Keratinocyte (primary cell): ENCODE measurements at regions not wholly inside any gene's neighbourhood (a gene's known extent, or its start where the extent isn't known, plus 50 kb on each side); places are given as distances from the start of the nearest gene placed in this dataset.

Experiments used
- DNase-seq: peaks from one replicate; pipeline ENCODE4 v3.0.0-alpha.2; 2011; ENCODE audit warnings: low read depth, missing footprints, low spot score
- FAIRE-seq: peaks from 2 replicates; lab custom pipeline; 2011; peaks lifted over from hg19 to GRCh38; lab: Jason Lieb, UNC
- H2AFZ ChIP-seq: 2 replicates; pipeline ENCODE4 v1.6.0; 2012; ENCODE audit warnings: low read length, control low read depth, inconsistent platforms; ENCODE audit not compliant: control insufficient read depth
- H3K27ac ChIP-seq: 2 replicates; pipeline ENCODE4 v1.5.1; 2011; ENCODE audit warnings: low read length; ENCODE audit not compliant: control insufficient read depth, insufficient read depth
- H3K27me3 ChIP-seq: 3 replicates; pipeline ENCODE4 v1.6.0; 2011; ENCODE audit warnings: low read length; ENCODE audit not compliant: control insufficient read depth, insufficient read depth; ENCODE audit errors: extremely low read depth
- H3K36me3 ChIP-seq, 2 experiments: 2 replicates in 1 of 2; 3 replicates in 1 of 2; pipeline ENCODE4 v1.5.1; 2011; ENCODE audit warnings: low read length in 2 of 2, mild to moderate bottlenecking in 1 of 2; ENCODE audit not compliant: control insufficient read depth in 2 of 2, insufficient read depth in 2 of 2; ENCODE audit errors: extremely low read depth in 1 of 2
- H3K4me1 ChIP-seq: 3 replicates; pipeline ENCODE4 v1.5.1; 2011; ENCODE audit warnings: low read length; ENCODE audit not compliant: control insufficient read depth, insufficient read depth; ENCODE audit errors: extremely low read depth
- H3K4me2 ChIP-seq: 3 replicates; pipeline ENCODE4 v1.6.0; 2011; ENCODE audit warnings: low read depth, low read length; ENCODE audit not compliant: control insufficient read depth, insufficient read depth; ENCODE audit errors: extremely low read depth
- H3K4me3 ChIP-seq, 3 experiments: fragments of 200-600 bp in 1 of 3; sonication (generic) in 1 of 3; 2 replicates in 2 of 3; 3 replicates in 1 of 3; pipeline ENCODE4 v1.5.1; 2011 to 2016; ENCODE audit warnings: low read length in 3 of 3, mild to moderate bottlenecking in 3 of 3, control low read depth in 2 of 3, inconsistent platforms in 1 of 3, low read depth in 1 of 3, mixed read lengths in 1 of 3, mixed run types in 1 of 3, moderate library complexity in 1 of 3; ENCODE audit not compliant: control insufficient read depth in 2 of 3, insufficient read depth in 2 of 3; ENCODE audit errors: extremely low read depth in 1 of 3
- H3K79me2 ChIP-seq: 2 replicates; pipeline ENCODE4 v1.6.0; 2012; ENCODE audit warnings: low read length; ENCODE audit not compliant: control insufficient read depth, insufficient read depth
- H3K9ac ChIP-seq: 3 replicates; pipeline ENCODE4 v1.6.0; 2011; ENCODE audit warnings: low read length; ENCODE audit not compliant: control insufficient read depth, insufficient read depth; ENCODE audit errors: extremely low read depth
- H3K9me1 ChIP-seq: 3 replicates; pipeline ENCODE4 v1.6.0; 2011; ENCODE audit warnings: low read length; ENCODE audit not compliant: control insufficient read depth, insufficient read depth; ENCODE audit errors: extremely low read depth
- H3K9me3 ChIP-seq: 2 replicates; pipeline ENCODE4 v1.5.1; 2012; ENCODE audit warnings: low read depth, low read length; ENCODE audit not compliant: control insufficient read depth
- H4K20me1 ChIP-seq: 3 replicates; pipeline ENCODE4 v1.6.0; 2011; ENCODE audit warnings: low read length; ENCODE audit not compliant: control insufficient read depth, insufficient read depth; ENCODE audit errors: extremely low read depth
- CTCF ChIP-seq, 3 experiments: IDR thresholded peaks in 1 of 3; conservative IDR thresholded peaks in 1 of 3; optimal IDR thresholded peaks in 1 of 3; 2 replicates in 2 of 3; 3 replicates in 1 of 3; pipeline versions ENCODE3 to v1.5.1; 2011; ENCODE audit warnings: low read length in 3 of 3, mild to moderate bottlenecking in 3 of 3, moderate library complexity in 2 of 3, control low read depth in 1 of 3, inconsistent platforms in 1 of 3; ENCODE audit not compliant: insufficient read depth in 2 of 3; ENCODE audit errors: extremely low read depth in 1 of 3
- EZH2 ChIP-seq: IDR thresholded peaks from one replicate; pipeline ENCODE4 v1.6.1; 2012; ENCODE audit warnings: inconsistent platforms, mild to moderate bottlenecking, low read length, moderate library complexity
- dilution Hi-C: fragments of 300-500 bp; cut with MboI; formaldehyde crosslinking; loops from one replicate; pipeline ENCODE4 v1.7.0; 2020; ENCODE audit warnings: low sequenced_read_pairs; ENCODE audit not compliant: extremely low pct_ligation_motif_present

GRCh38 chr14:40574780-40575179 lies 1031.9 kb upstream of the LRFN5 start:
- TF ChIP-seq EZH2: no peak
- TF ChIP-seq CTCF (optimal IDR thresholded peaks at IDR 0.05 in 1 of 3, IDR thresholded peaks at IDR 0.05 in 1 of 3, conservative IDR thresholded peaks at IDR 0.05 in 1 of 3; ENCODE audit: extremely low read depth in 1 of 3, insufficient read depth in 2 of 3, low read length in 3 of 3): no peak
- Histone ChIP-seq H2AFZ (no peak overlapping the region), H3K4me3 (no peak overlapping the region), H3K27me3 (no peaks in the 10 kb centered on the region), H3K4me2 (no peak overlapping the region), H4K20me1 (no peaks in the 10 kb centered on the region), H3K36me3 (no peaks in the 10 kb centered on the region), H3K27ac (no peak overlapping the region), H3K9me1 (no peaks in the 10 kb centered on the region), H3K9me3 (no peaks in the 10 kb centered on the region), H3K4me1 (no peaks in the 10 kb centered on the region), H3K79me2 (no peaks in the 10 kb centered on the region), H3K9ac (no peak overlapping the region)
- dilution Hi-C loops: no loop called here
- DNase-seq (no peak), FAIRE-seq (no peak)

- no peaks in the 10 kb centered on the region for H3K79me2 ChIP-seq
- H3K4me2 ChIP-seq: no peak overlapping the region
- DNase-seq (no peak), FAIRE-seq (no peak)
- H3K9ac ChIP-seq: no peak overlapping the region
- dilution Hi-C loops: no loop called here
- no peaks in the 10 kb centered on the region for H3K4me1 ChIP-seq
- no peak for TF ChIP-seq CTCF (optimal IDR thresholded peaks at IDR 0.05 in 1 of 3, IDR thresholded peaks at IDR 0.05 in 1 of 3, conservative IDR thresholded peaks at IDR 0.05 in 1 of 3; ENCODE audit: extremely low read depth in 1 of 3, insufficient read depth in 2 of 3, low read length in 3 of 3)
- no peak for TF ChIP-seq EZH2
- no peaks in the 10 kb centered on the region for H3K9me1 ChIP-seq
- no peaks in the 10 kb centered on the region for H3K27me3 ChIP-seq
- H4K20me1 ChIP-seq: no peaks in the 10 kb centered on the region
- no peak overlapping the region for H3K4me3 ChIP-seq
- H3K27ac ChIP-seq: no peak overlapping the region
- H3K9me3 ChIP-seq: peaks cover 2% of the 10 kb centered on the region
- H2AFZ ChIP-seq: no peak overlapping the region
- H3K36me3 ChIP-seq: no peaks in the 10 kb centered on the region
Measured at GRCh38 chr14:40525314-40525713, 1081.4 kb upstream of the LRFN5 start.
